ENCODE measurements at regions not wholly inside any gene's neighbourhood (a gene's known extent, or its start where the extent isn't known, plus 50 kb on each side); places are given as distances from the start of the nearest gene placed in this dataset.

DNA sequence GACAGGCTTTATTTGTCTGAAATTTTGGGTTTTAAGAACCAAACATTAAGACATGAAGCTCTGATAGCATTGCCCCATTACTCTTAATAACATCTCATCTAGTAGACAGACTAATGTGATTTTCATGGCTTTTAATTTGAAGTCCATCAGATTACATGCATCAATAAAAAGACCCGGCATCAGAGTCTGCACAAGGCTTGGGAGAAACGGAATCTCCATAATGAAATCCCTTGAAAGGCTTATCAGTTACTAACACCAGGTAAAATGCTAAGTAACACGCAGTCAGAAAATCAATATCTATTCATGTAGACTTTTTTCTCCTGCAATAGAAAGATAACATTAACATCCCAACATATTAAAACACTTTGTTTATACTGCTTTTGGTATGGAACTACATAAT is 1485.2 kb upstream of the DDX18 start:
- TF ChIP-seq POLR2A (IDR thresholded peaks at IDR 0.05; ENCODE audit: low read length) (no peak), GATA1 (IDR thresholded peaks at IDR 0.05; ENCODE audit: low read depth, low read length) (no peak)

Data from erythroblast (primary cell).